HEK293T (cell line): ENCODE measurements at regions not wholly inside any gene's neighbourhood (a gene's known extent, or its start where the extent isn't known, plus 50 kb on each side); places are given as distances from the start of the nearest gene placed in this dataset.
"Not testable (repeated sequence)": the region's sequence is repeated elsewhere in the genome, so short reads cannot be mapped to it uniquely, and the experiment has no call there.

Experiments used
- CTCF ChIA-PET: fragments of 350-600 bp; formaldehyde crosslinking; extraction: SDS; loops from one replicate; lab custom pipeline; 2021; ENCODE audit warnings: antibody characterized with exemption, inconsistent platforms; lab: Yijun Ruan, JAX
- POLR2A ChIA-PET: fragments of 350-600 bp; formaldehyde crosslinking; extraction: SDS; loops from one replicate; lab custom pipeline; 2020; ENCODE audit warnings: antibody characterized with exemption, inconsistent platforms; lab: Yijun Ruan, JAX
- DNase-seq: peaks from one replicate; pipeline ENCODE4 v3.0.0; 2012; ENCODE audit warnings: mixed read lengths; ENCODE audit errors: extremely low spot score
- ARNT ChIP-seq: fragments of 450-650 bp; IDR thresholded peaks from 2 replicates; pipeline ENCODE4 v1.6.1; 2017; ENCODE audit warnings: mild to moderate bottlenecking
- BHLHE40 ChIP-seq: fragments of 450-650 bp; IDR thresholded peaks from 2 replicates; pipeline ENCODE4 v1.6.1; 2016; ENCODE audit warnings: mild to moderate bottlenecking, moderate library complexity, borderline replicate concordance
- CTBP1 ChIP-seq: fragments of 450-650 bp; IDR thresholded peaks from 2 replicates; pipeline ENCODE4 v1.6.1; 2016; ENCODE audit warnings: borderline replicate concordance
- ELF4 ChIP-seq: fragments of 450-650 bp; IDR thresholded peaks from 2 replicates; pipeline ENCODE4 v1.6.1; 2017; ENCODE audit warnings: antibody characterized with exemption
- FOXA1 ChIP-seq: fragments of 450-650 bp; IDR thresholded peaks from 2 replicates; pipeline ENCODE4 v1.6.1; 2016; ENCODE audit warnings: mild to moderate bottlenecking
- FOXK2 ChIP-seq: fragments of 450-650 bp; IDR thresholded peaks from 2 replicates; pipeline ENCODE4 v1.6.1; 2016; ENCODE audit warnings: mild to moderate bottlenecking
- FOXM1 ChIP-seq: fragments of 450-650 bp; IDR thresholded peaks from 2 replicates; pipeline ENCODE4 v1.6.1; 2017; ENCODE audit warnings: mild to moderate bottlenecking, borderline replicate concordance
- HDGF ChIP-seq: fragments of 450-650 bp; IDR thresholded peaks from 2 replicates; pipeline ENCODE4 v1.6.1; 2017; ENCODE audit warnings: antibody characterized with exemption, borderline replicate concordance
- L3MBTL2 ChIP-seq: fragments of 450-650 bp; conservative IDR thresholded peaks from 2 replicates; pipeline ENCODE4 v1.6.1; 2016; ENCODE audit warnings: mild to moderate bottlenecking
- LEF1 ChIP-seq: fragments of 450-650 bp; IDR thresholded peaks from 2 replicates; pipeline ENCODE4 v1.6.1; 2017; ENCODE audit warnings: mild to moderate bottlenecking, borderline replicate concordance
- NFRKB ChIP-seq: fragments of 450-650 bp; IDR thresholded peaks from 2 replicates; pipeline ENCODE4 v1.6.1; 2016; ENCODE audit warnings: mild to moderate bottlenecking, moderate library complexity
- SP1 ChIP-seq: fragments of 450-650 bp; IDR thresholded peaks from 2 replicates; pipeline ENCODE4 v1.6.1; 2017
- SUZ12 ChIP-seq: fragments of 450-650 bp; IDR thresholded peaks from 2 replicates; pipeline ENCODE4 v1.6.1; 2016; ENCODE audit warnings: mild to moderate bottlenecking
- TARDBP ChIP-seq: fragments of 450-650 bp; IDR thresholded peaks from 2 replicates; pipeline ENCODE4 v1.6.1; 2016
- ZNF384 ChIP-seq: fragments of 450-650 bp; IDR thresholded peaks from 2 replicates; pipeline ENCODE4 v1.6.1; 2016
- TF ChIP-seq, protein P1 (sequence below): fragments of 450-650 bp; IDR thresholded peaks from 2 replicates; pipeline ENCODE4 v1.6.1; 2016

DNA sequence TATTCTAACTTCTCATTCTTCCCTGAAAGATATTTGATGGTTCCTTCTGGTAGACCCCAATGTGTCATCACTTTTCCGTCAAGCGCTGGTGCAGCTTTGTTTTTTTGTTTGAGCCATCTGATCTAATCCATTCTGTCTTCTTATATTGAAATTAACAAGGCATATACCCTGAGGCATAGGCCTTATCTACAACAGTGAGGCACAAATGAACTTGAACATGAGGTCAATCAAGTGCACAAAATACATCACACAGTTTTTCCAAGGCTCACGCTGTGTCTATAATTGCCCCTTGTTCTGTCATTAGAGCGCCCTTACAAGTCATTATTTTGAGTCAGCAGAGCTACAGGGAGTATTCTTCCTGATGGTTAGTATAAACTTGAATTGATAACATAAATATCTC is 406.6 kb downstream of the MAT2B start:
- CTCF ChIA-PET = interaction anchor here (0.5 to 0.7 kb wide), 2 partner anchors 503 to 607 kb away, joined by 4 to 5 read pairs; no protein-coding TSS in a partner anchor
- POLR2A ChIA-PET = no interaction called here
- no peak for TF ChIP-seq BHLHE40
- no peak for TF ChIP-seq L3MBTL2
- TF ChIP-seq ZNF384 = no peak
- no peak for TF ChIP-seq CTBP1
- no peak for TF ChIP-seq FOXM1
- TF ChIP-seq NFRKB = no peak
- no peak for TF ChIP-seq FOXK2
- TF ChIP-seq FOXA1 = no peak
- no peak for TF ChIP-seq HDGF
- no peak for TF ChIP-seq SUZ12
- no peak for TF ChIP-seq ARNT
- no peak for TF ChIP-seq ELF4
- TF ChIP-seq TARDBP = no peak
- TF ChIP-seq LEF1 = no peak
- TF ChIP-seq, protein P1, sequence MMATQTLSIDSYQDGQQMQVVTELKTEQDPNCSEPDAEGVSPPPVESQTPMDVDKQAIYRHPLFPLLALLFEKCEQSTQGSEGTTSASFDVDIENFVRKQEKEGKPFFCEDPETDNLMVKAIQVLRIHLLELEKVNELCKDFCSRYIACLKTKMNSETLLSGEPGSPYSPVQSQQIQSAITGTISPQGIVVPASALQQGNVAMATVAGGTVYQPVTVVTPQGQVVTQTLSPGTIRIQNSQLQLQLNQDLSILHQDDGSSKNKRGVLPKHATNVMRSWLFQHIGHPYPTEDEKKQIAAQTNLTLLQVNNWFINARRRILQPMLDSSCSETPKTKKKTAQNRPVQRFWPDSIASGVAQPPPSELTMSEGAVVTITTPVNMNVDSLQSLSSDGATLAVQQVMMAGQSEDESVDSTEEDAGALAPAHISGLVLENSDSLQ = no peak
- DNase-seq = no peak

DNA sequence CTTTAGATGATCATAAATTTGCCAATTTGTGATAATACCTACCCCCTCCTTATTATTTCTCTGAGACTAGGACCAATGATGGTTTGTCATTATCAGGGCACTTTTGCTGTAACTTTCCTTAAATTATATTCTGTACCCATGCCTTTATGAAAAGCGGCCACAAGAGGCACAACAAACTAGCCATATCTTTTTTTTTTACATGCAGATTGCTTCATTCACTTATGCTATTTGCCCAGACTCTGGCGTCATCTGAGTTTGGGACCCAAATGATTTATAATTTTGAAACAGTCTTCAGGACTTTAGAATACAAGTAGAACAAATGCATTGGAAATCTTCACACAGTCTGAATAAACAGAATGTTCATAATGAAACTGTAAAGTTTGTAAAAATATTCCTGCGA is 408.1 kb downstream of the MAT2B start:
- POLR2A ChIA-PET = no interaction called here
- CTCF ChIA-PET = interaction anchor here (0.7 kb wide), 1 partner anchor 78 kb away, joined by 3 read pairs; no protein-coding TSS in a partner anchor
- no peak for DNase-seq
- no peak for TF ChIP-seq SUZ12
- no peak for TF ChIP-seq BHLHE40
- TF ChIP-seq FOXA1 = no peak
- TF ChIP-seq ARNT = no peak
- TF ChIP-seq L3MBTL2 = no peak
- TF ChIP-seq FOXK2 = no peak
- TF ChIP-seq FOXM1 = no peak
- no peak for TF ChIP-seq LEF1
- no peak for TF ChIP-seq CTBP1
- TF ChIP-seq, protein P1 = no peak
- no peak for TF ChIP-seq TARDBP

DNA sequence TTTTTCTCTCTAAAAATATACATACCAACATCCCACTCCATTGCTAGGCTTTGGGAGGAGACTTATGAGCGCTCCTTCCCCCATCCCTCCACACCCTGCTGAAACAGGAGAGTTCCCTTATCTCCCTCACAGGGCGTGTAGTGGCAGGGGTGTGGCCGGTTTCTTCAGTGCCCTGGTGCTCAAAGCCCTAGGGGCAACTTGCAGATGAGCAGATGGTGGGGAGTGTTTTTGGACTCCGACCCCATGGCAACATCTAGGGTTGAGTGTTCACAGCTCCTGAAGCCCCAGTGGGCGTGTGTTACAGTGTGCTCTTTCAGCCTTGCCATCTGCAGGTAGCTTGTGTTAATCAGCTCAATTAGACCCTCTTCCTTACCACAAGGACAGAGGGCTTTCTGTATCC is 409.5 kb downstream of the MAT2B start:
- ChIA-PET POLR2A (no interaction called here), CTCF (no interaction called here)
- peak; percentile 8 for DNase-seq

DNA sequence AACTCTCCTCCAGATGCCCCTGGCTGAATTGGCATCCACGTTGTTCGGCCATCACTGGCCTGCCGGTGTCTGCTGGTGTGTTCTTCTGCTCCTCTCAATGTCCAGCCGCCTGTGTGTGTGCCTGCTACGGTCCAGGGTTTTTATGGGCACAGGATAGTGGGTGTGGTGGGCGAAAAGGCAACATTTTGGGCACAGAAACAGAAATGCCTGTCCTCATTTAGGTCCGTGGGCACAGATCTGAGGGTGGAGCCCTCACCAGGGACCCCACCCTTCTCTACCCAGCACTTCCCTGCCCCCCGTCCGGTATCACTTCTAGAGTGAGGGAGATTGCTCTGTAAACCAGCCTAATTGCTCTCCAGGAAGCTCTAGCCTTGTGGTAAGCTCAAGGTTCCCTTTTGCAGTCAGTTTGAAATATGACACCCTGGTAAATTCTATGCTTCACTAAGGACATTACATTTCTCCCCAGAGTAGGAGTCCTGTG is 410.1 kb downstream of the MAT2B start:
- TF ChIP-seq ARNT = no peak
- no peak for TF ChIP-seq FOXM1
- CTCF ChIA-PET = no interaction called here
- POLR2A ChIA-PET = no interaction called here
- DNase-seq = peak; percentile 24

More for the DNA sequence above, 409.5 kb downstream of the MAT2B start:
- no peak for TF ChIP-seq ARNT
- TF ChIP-seq FOXM1 = no peak
- no peak for TF ChIP-seq HDGF

DNA sequence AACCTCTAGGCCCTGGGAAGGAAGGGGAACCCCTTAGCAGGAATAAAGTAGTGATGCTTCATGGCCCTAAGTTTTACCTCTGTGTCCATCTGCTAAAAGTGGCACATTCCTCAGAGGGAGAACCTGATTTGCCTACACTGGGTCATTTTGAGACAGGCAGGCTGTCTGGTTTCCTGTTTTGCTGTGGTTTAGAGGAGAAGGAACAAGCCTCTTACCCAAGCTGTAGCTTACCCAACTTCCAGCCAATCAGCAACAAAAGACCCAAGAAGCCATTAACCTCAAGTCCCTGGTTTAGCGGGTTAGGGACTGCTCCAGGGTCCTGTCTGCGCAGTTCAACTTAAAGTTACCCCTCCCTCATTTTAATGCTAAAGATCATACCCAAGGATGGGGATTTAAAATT is 411.0 kb downstream of the MAT2B start:
- CTCF ChIA-PET = no interaction called here
- POLR2A ChIA-PET = no interaction called here
- TF ChIP-seq L3MBTL2 = no peak
- DNase-seq = no peak

DNA sequence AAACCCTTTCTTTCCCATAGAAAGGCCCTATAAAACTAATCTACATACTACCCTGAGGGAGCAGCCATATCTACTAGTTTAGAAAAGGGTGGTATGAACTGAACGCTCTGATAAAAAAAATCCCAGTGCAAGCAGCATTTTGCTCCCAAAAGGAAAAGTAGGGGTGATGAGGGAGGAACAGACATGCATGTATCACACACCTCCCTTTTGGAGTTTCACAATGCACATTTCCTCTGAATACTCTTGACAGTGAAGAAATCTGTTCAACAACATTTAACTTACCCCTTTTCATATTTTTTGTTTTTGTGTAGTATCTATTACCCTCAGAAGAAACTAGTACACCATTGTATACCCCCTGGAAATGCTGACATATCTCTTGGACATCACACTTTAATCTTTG is 411.4 kb downstream of the MAT2B start:
- TF ChIP-seq CTBP1 (no peak), ZNF384 (no peak), L3MBTL2 (no peak), BHLHE40 (no peak), SUZ12 (no peak), NFRKB (no peak), TARDBP (no peak), FOXK2 (no peak), LEF1 (no peak), FOXA1 (no peak), ARNT (no peak), FOXM1 (no peak), ELF4 (no peak), SP1 (no peak), HDGF (no peak)
- TF ChIP-seq, protein P1 = no peak
- ChIA-PET POLR2A (no interaction called here), CTCF (no interaction called here)
- DNase-seq = no peak

DNA sequence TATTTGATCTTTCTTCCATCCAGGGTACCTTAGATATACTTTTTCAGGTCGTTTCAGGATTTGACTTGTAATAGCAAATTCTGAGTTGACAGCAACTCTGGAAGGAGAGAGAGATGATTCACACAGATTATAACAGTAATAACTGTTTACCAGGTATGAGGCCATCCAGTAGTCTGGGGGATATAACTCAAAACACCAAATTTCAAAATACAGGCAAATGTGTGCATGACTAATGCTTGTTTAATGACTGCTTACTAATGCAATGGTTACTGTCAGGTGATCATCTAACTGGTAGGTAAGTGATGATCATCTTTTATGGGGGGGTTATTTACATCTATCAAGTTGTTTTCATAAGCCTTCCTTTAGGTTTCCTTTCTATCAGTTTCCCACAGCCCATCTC is 412.3 kb downstream of the MAT2B start:
- ChIA-PET POLR2A (no interaction called here), CTCF (no interaction called here)
- no peak for DNase-seq
- TF ChIP-seq ELF4 (no peak), TARDBP (no peak), FOXK2 (no peak), BHLHE40 (no peak), ARNT (no peak), LEF1 (no peak), FOXA1 (no peak), ZNF384 (no peak), FOXM1 (no peak), CTBP1 (no peak), SUZ12 (no peak)
- TF ChIP-seq, protein P1 = no peak

DNA sequence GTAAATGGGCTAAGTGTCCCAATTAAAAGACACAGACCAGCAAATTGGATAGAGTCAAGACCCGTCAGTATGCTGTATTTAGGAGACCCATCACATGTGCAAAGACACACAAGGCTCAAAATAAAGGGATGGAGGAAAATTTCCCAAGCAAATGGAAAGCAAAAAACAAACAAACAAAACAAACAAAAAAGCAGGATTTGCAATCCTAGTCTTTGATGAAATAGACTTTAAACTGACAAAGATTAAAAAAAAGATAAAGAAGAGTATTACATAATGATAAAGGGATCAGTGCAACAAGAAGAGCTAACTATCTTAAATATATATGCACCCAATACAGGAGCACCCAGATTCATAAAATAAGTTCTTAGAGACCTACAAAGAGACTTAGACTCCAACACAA is 429.6 kb downstream of the MAT2B start:
- DNase-seq, CTCF ChIA-PET, POLR2A ChIA-PET: not testable (repeated sequence)
